ENCODE measurements at regions not wholly inside any gene's neighbourhood (a gene's known extent, or its start where the extent isn't known, plus 50 kb on each side); places are given as distances from the start of the nearest gene placed in this dataset.

GRCh38 chr13:29903543-29903942 is 53.1 kb upstream of the UBL3 start:
- TF ChIP-seq CTCF (IDR thresholded peaks at IDR 0.05; ENCODE audit: insufficient read depth, low read depth, low read length) (no peak), EZH2 (IDR thresholded peaks at IDR 0.05; ENCODE audit: insufficient read depth, low read length) (no peak)

Data from astrocyte (in vitro differentiated cells and primary cell).